Esophagus squamous epithelium (tissue), 5 donors: ENCODE measurements at regions not wholly inside any gene's neighbourhood (a gene's known extent, or its start where the extent isn't known, plus 50 kb on each side); places are given as distances from the start of the nearest gene placed in this dataset.

Source experiments
- DNase-seq: peaks from one replicate; lab custom pipeline; 2025; lab: John Stamatoyannopoulos, UW
- H3K27ac ChIP-seq, 4 donors: fragments of 200-600 bp; sonication (generic); one replicate each; pipeline ENCODE4 v1.5.1; 2016 to 2019; ENCODE audit warnings: mild to moderate bottlenecking in 1 of 4
- H3K27me3 ChIP-seq, 4 donors: fragments of 200-600 bp; sonication (generic); 1 replicate in 3 of 4; 2 replicates in 1 of 4; pipeline versions ENCODE4 v1.5.1 to v1.6.0; 2017 to 2021; ENCODE audit warnings: antibody characterized with exemption in 1 of 4
- H3K36me3 ChIP-seq, 3 donors: fragments of 200-600 bp; sonication (generic); one replicate each; pipeline ENCODE4 v1.5.1; 2016 to 2019
- H3K4me1 ChIP-seq, 3 donors: fragments of 200-600 bp; sonication (generic); one replicate each; pipeline ENCODE4 v1.5.1; 2017 to 2019
- H3K4me3 ChIP-seq, 4 donors: fragments of 200-600 bp; sonication (generic); 1 replicate in 3 of 4; 2 replicates in 1 of 4; pipeline ENCODE4 v1.5.1; 2016 to 2019; ENCODE audit warnings: mild to moderate bottlenecking in 2 of 4, moderate library complexity in 1 of 4
- H3K9me3 ChIP-seq, 3 donors: fragments of 200-600 bp; sonication (generic); one replicate each; pipeline ENCODE4 v1.5.1; 2016 to 2019
- CTCF ChIP-seq, 6 experiments: fragments of 450-650 bp in 4 of 6; fragments of 200-600 bp in 2 of 6; sonication (generic) in 2 of 6; IDR thresholded peaks; one replicate each; pipeline ENCODE4 v1.5.1; 2016 to 2019; ENCODE audit warnings: antibody characterized with exemption in 6 of 6, mild to moderate bottlenecking in 4 of 6, moderate library complexity in 4 of 6
- POLR2A ChIP-seq, 4 donors: fragments of 450-650 bp; IDR thresholded peaks; one replicate each; pipeline ENCODE4 v1.6.1; 2017; ENCODE audit warnings: antibody characterized with exemption in 4 of 4, mild to moderate bottlenecking in 4 of 4, moderate library complexity in 3 of 4
- WGBS, 2 donors: methylation state at CpG; one replicate each; pipeline ENCODE4 v1.1.5; 2018; 5-methylcytosine and 5-hydroxymethylcytosine counted together
- intact Hi-C: fragments of 100-400 bp; cut with DNase I; formaldehyde crosslinking; loops from one replicate; pipeline ENCODE4 v1.15.0; 2022
- donor health status: DM: yes; HTN: yes; CAD: no.

GRCh38 chr1:29394521-29395225 lies 158.4 kb downstream of the PTPRU start:
- DNase-seq: no peak
- Histone ChIP-seq H3K4me1 (peaks cover 0 to 10% (median 0%) of the 10 kb centered on the region in 3 donors), H3K4me3 (no peak overlapping the region), H3K9me3 (peaks cover 0 to 7% (median 0%) of the 10 kb centered on the region in 3 donors), H3K27ac (no peak overlapping the region), H3K27me3 (peaks cover 0 to 44% (median 0%) of the 10 kb centered on the region in 4 donors), H3K36me3 (no peaks in the 10 kb centered on the region)
- 63 to 66% methylated on average over 2 to 3 of the region's 9 CpGs for WGBS, 2 donors
- intact Hi-C loops: no loop called here
- TF ChIP-seq POLR2A (IDR thresholded peaks at IDR 0.05) (no peak), CTCF (IDR thresholded peaks at IDR 0.05) (no peak)

GRCh38 chr1:29393451-29393826 lies 157.1 kb downstream of the PTPRU start:
- Histone ChIP-seq H3K9me3 (no peaks in the 10 kb centered on the region), H3K4me3 (no peak overlapping the region), H3K4me1 (peaks cover 0 to 6% (median 0%) of the 10 kb centered on the region in 3 donors), H3K27me3 (peaks cover 0 to 56% (median 0%) of the 10 kb centered on the region in 4 donors), H3K27ac (no peak overlapping the region), H3K36me3 (no peaks in the 10 kb centered on the region)
- WGBS, 2 donors: 55% methylated on average over 2 of the region's 2 CpGs; no CpG with 5 or more reads in 1 of the 2 donors
- no peak for DNase-seq
- intact Hi-C loops: no loop called here
- TF ChIP-seq POLR2A (IDR thresholded peaks at IDR 0.05) (no peak), CTCF (IDR thresholded peaks at IDR 0.05) (no peak)

- Histone ChIP-seq H3K4me3 (no peak overlapping the region), H3K27ac (no peak overlapping the region), H3K36me3 (no peaks in the 10 kb centered on the region), H3K9me3 (no peaks in the 10 kb centered on the region), H3K4me1 (no peaks in the 10 kb centered on the region), H3K27me3 (peaks cover 0 to 63% (median 0%) of the 10 kb centered on the region in 4 donors)
- intact Hi-C loops: no loop called here
- TF ChIP-seq POLR2A (IDR thresholded peaks at IDR 0.05): no peak
- TF ChIP-seq CTCF (IDR thresholded peaks at IDR 0.05): no peak
- DNase-seq: no peak
- WGBS, 2 donors: 47 to 54% methylated on average over 7 of the region's 7 CpGs
These were observed 156.4 kb downstream of the PTPRU start for GRCh38 chr1:29392486-29393450.

- TF ChIP-seq POLR2A (IDR thresholded peaks at IDR 0.05) (no peak), CTCF (IDR thresholded peaks at IDR 0.05) (no peak)
- 40 to 75% methylated on average over 1 to 3 of the region's 3 CpGs for WGBS, 2 donors
- Histone ChIP-seq H3K4me3 (no peak overlapping the region), H3K9me3 (no peaks in the 10 kb centered on the region), H3K36me3 (no peaks in the 10 kb centered on the region), H3K4me1 (no peaks in the 10 kb centered on the region), H3K27me3 (peaks cover 0 to 70% (median 0%) of the 10 kb centered on the region in 4 donors), H3K27ac (no peak overlapping the region)
- DNase-seq: no peak
- intact Hi-C loops: no loop called here
These were observed 155.7 kb downstream of the PTPRU start for GRCh38 chr1:29392036-29392435.
